NB4 (cell line): ENCODE measurements at regions not wholly inside any gene's neighbourhood (a gene's known extent, or its start where the extent isn't known, plus 50 kb on each side); places are given as distances from the start of the nearest gene placed in this dataset.

Experiments used
- DNase-seq: peaks from one replicate; pipeline ENCODE4 v3.0.0; 2010; ENCODE audit warnings: low read depth
- H3K4me3 ChIP-seq: one replicate; pipeline ENCODE4 v1.5.1; 2011; ENCODE audit warnings: mild to moderate bottlenecking, low read depth, low read length, moderate library complexity
- MYC ChIP-seq: IDR thresholded peaks from 2 replicates; pipeline ENCODE4 v1.6.1; 2011; ENCODE audit warnings: low read depth, low read length
- POLR2A ChIP-seq: IDR thresholded peaks from 2 replicates; pipeline ENCODE4 v1.6.1; 2011; ENCODE audit warnings: mild to moderate bottlenecking; ENCODE audit not compliant: insufficient read length; ENCODE audit errors: extremely low read depth
- TF ChIP-seq, protein P1 (sequence below): IDR thresholded peaks from 2 replicates; pipeline ENCODE4 v1.6.1; 2011; ENCODE audit warnings: low read depth, low read length
- TF ChIP-seq, protein P2 (sequence below): IDR thresholded peaks from one replicate; pipeline ENCODE4 v1.5.1; 2012; ENCODE audit warnings: low read depth, low read length

DNA sequence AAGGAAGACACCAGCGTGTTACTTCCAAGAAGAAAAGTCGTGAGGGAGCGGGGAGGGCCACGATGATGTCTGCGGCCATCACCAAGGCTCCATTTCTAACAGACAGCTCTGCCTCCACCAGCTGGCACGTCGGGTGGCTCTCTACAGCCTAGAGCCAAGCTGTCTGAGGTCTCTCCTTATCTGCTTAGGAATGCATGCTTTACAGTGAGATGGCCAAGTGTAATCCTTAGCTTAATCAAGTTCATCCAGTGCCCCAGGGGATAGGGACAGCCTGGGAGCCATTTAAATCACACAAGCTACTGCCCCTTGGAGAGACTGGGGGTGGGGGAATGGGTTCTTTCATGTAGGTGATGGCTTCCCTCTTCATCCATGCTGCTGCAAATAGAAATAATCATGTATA is 213.8 kb upstream of the CST7 start:
- TF ChIP-seq, protein P1, sequence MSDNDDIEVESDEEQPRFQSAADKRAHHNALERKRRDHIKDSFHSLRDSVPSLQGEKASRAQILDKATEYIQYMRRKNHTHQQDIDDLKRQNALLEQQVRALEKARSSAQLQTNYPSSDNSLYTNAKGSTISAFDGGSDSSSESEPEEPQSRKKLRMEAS = no peak
- TF ChIP-seq, protein P2, sequence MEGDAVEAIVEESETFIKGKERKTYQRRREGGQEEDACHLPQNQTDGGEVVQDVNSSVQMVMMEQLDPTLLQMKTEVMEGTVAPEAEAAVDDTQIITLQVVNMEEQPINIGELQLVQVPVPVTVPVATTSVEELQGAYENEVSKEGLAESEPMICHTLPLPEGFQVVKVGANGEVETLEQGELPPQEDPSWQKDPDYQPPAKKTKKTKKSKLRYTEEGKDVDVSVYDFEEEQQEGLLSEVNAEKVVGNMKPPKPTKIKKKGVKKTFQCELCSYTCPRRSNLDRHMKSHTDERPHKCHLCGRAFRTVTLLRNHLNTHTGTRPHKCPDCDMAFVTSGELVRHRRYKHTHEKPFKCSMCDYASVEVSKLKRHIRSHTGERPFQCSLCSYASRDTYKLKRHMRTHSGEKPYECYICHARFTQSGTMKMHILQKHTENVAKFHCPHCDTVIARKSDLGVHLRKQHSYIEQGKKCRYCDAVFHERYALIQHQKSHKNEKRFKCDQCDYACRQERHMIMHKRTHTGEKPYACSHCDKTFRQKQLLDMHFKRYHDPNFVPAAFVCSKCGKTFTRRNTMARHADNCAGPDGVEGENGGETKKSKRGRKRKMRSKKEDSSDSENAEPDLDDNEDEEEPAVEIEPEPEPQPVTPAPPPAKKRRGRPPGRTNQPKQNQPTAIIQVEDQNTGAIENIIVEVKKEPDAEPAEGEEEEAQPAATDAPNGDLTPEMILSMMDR = no peak
- no peak for TF ChIP-seq MYC
- TF ChIP-seq POLR2A = no peak
- DNase-seq = no peak
- H3K4me3 ChIP-seq = no peak overlapping the region

DNA sequence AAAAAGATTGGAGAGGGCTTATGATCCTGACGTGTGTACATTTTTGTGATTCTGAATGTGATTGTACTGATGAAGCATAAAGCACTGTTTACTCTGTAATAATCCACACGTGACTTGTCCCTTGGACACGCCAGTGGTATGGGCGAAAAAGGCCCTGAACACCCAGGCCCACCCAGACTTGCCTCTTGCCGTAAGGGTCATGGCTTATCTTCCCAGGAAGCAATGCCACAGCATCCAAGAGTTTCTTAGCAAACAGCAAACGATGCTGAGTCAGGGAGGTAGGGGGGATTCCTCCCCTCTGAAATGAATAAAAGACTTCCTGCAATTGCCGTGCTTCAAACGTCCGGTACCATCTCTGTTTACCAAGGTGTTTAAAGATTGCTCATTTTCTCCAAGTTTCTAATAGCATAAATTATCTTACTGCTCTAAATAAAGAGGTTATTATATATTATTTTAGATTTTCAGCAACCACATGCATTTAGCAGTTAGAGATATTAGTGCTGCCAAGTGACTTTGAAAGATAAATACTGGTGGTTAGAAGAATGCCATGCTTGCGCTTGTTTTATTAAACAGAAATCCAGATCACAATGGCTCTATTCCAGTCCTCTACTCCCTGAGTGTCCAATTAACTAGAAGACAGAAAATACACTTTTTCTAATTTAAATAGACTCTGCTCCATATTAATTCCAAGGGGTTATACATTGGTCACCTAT is 212.8 kb upstream of the CST7 start:
- TF ChIP-seq, protein P2 = no peak
- no peak for TF ChIP-seq MYC
- TF ChIP-seq, protein P1 = no peak
- TF ChIP-seq POLR2A = no peak
- DNase-seq = no peak
- H3K4me3 ChIP-seq = no peak overlapping the region

DNA sequence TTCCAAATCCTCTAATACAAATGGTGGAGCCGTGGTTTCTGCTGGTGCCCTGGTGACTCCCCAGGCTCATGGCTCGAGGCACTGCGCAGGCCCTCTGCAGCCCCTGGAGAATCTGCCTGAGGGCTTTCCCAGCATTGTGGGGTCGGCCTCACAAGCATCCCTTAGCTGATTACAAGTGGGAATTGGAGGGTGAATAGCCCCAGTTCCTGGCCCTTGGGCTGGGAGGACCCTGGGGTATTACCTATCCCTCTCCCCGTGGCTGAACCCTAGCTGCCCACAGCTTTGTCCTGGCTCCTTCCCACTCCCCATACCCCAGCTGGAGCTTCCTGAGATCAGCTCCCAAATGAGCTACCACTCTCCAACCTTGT is 212.2 kb upstream of the CST7 start:
- no peak for DNase-seq
- H3K4me3 ChIP-seq = no peak overlapping the region
- TF ChIP-seq MYC = no peak
- TF ChIP-seq, protein P2 = no peak

DNA sequence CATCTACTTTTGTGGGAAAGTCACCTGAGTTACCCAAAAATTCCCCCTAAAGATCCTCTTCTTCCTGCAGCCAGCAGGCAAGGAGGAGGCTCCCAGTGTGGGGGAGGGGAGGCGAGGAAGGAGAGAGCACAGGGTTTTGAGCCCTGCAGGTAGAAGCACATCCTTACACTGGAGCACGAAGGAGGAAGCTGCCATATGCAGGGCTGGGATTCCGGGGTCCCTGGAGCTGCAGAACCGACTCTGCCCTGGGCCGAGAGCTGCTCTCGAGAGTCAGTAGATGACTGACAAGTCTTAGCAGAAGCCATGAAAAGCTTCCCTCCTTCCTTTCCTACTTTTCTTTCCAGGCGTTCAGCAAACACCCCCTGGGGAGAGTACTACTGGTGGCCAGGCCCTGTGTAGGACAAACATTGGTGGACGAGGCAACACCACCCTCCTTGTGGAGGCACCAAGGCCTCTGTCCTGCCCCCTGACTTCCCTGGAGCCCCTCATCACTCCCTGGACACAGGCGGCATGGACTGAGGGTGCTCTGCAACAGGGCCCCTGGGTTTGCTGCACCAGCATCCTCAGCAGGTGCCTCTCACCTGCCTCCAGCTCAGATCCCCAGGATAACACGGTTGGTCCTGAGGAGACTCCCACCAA is 211.7 kb upstream of the CST7 start:
- no peak overlapping the region for H3K4me3 ChIP-seq
- DNase-seq = no peak
- TF ChIP-seq, protein P1 = no peak
- no peak for TF ChIP-seq MYC
- no peak for TF ChIP-seq POLR2A
- TF ChIP-seq, protein P2 = no peak

DNA sequence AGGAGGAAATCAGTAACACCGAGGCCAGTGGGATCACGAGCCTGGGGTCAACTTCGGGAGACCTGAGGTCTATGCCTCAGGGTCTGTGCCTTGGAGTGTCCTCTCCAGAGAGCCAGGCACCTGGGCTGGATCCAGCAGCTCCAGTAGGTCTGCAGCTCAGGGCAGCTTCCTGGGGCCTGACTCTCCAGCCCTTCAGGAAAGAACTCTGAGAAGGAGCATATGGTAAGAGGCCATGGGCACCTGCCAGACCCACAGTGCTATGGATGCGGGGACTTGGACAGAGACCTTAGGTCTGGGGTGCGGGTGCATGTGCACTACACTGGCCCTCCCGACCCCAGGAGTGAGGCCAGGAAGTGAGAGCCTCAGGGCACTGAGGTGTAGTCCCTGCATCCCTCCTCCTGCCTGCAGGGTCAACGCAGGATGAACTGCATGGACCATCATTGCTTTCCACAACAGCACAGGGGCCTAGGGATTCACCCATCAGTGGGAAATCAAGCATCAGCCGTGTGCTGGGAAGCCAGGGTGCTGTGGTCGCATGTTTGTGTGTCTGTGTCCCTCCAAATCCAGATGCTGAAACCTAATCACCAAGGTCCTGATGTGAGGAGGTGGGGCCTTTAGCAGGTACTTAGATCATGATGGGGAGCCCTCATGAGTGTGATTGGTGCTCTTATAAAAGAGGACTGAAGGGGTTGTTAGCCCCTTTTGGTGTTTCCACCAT is 210.9 kb upstream of the CST7 start:
- no peak for DNase-seq
- H3K4me3 ChIP-seq = no peak overlapping the region
- TF ChIP-seq POLR2A = no peak

DNA sequence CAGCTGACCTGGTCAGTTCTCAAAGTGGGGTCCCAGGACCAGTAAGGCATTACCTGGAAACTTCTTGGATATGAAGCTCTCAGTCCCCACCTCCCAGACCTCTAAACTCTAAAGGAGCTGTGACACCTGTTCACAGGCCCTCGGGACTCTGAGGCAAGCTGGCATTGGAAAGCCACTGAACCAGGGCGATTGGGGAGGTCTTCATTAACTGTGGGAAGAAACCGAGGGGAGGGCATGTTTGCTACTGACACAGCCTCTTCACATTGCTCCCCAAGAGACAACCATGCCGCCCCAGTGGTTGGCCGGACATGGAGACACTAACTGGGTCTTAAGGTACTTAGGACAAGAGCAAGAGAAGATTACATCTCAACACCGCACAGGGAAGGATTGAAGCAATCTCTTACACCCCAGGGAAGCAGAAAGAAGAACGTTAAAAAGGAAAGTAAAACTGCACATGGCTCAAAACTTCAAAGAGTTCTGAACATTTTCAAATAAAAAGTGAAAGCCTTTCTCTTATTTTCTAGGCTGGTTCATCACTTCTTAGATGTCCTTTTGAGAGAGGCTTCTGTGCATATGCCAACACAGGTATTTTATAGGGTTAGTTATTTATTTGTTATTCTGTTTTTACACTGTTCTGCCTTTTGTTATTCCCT is 210.0 kb upstream of the CST7 start:
- TF ChIP-seq POLR2A (no peak), MYC (no peak)
- TF ChIP-seq, protein P1 = no peak
- TF ChIP-seq, protein P2 = no peak
- DNase-seq = no peak
- no peak overlapping the region for H3K4me3 ChIP-seq
